K562 (cell line): ENCODE measurements at regions not wholly inside any gene's neighbourhood (a gene's known extent, or its start where the extent isn't known, plus 50 kb on each side); places are given as distances from the start of the nearest gene placed in this dataset.
"Not testable (repeated sequence)": the region's sequence is repeated elsewhere in the genome, so short reads cannot be mapped to it uniquely, and the experiment has no call there.

Experiments used
- ATAC-seq: fragments of 200-7000 bp; cut with Tn5 transposase; 3 replicates; pipeline ENCODE4 v1.9.1; 2020; ENCODE audit warnings: moderate library complexity
- BruUV-seq: library from RNA; stranded (reverse); fragments of 400-500 nt; replicated peaks from 2 replicates; lab custom pipeline; 2021; lab: Mats Ljungman, UMichigan
- CTCF ChIA-PET: fragments of 300-600 bp; formaldehyde crosslinking; extraction: SDS; loops from one replicate; lab custom pipeline; 2021; ENCODE audit warnings: low intra/inter-chr PET ratio; lab: Yijun Ruan, JAX
- POLR2A ChIA-PET: fragments of 300-600, 350-650 bp; sonication (Branson Sonifier 250); formaldehyde crosslinking; extraction: SDS; loops from one replicate; lab custom pipeline; 2021; ENCODE audit warnings: antibody characterized with exemption, inconsistent platforms; lab: Yijun Ruan, JAX
- DNase-seq, 4 experiments: peaks; one replicate each; pipeline versions ENCODE4 v3.0.0 to v3.0.0-alpha.2; 2011 to 2018; ENCODE audit warnings: low spot score in 3 of 4, mixed read lengths in 3 of 4; ENCODE audit errors: extremely low read depth in 1 of 4
- FAIRE-seq: peaks from 2 replicates; lab custom pipeline; 2011; peaks lifted over from hg19 to GRCh38; lab: Jason Lieb, UNC
- H2AFZ ChIP-seq: 2 replicates; pipeline ENCODE4 v1.6.0; 2011; ENCODE audit warnings: low read depth, low read length, control low read depth, inconsistent platforms
- H3K27ac ChIP-seq: fragments of 200-600 bp; 3 replicates; pipeline ENCODE4 v1.8.0; 2011; ENCODE audit warnings: low read depth, mild to moderate bottlenecking, control low read depth, inconsistent platforms, low read length, moderate library complexity, mixed read lengths; ENCODE audit errors: extremely low read depth
- H3K27me3 ChIP-seq, 2 experiments: fragments of 300-600 bp in 1 of 2; 2 replicates in 1 of 2; 3 replicates in 1 of 2; pipeline versions ENCODE4 v1.6.0 to v1.8.0; 2011; ENCODE audit warnings: inconsistent platforms in 2 of 2, low read length in 2 of 2, mild to moderate bottlenecking in 1 of 2, mixed read lengths in 1 of 2, moderate library complexity in 1 of 2; ENCODE audit not compliant: control insufficient read depth in 2 of 2, insufficient read depth in 2 of 2
- H3K36me3 ChIP-seq: fragments of 300-600 bp; 3 replicates; pipeline ENCODE4 v1.8.0; 2011; ENCODE audit warnings: mild to moderate bottlenecking, low read length, inconsistent platforms; ENCODE audit not compliant: control insufficient read depth, insufficient read depth
- H3K4me1 ChIP-seq, 2 experiments: fragments of 200-600 bp in 1 of 2; replicated peaks in 1 of 2; 2 replicates in 1 of 2; 3 replicates in 1 of 2; pipeline versions ENCODE4 v1.5.1 to v1.8.0; 2011; ENCODE audit warnings: inconsistent platforms in 2 of 2, low read length in 2 of 2, mild to moderate bottlenecking in 1 of 2, mixed read lengths in 1 of 2, moderate library complexity in 1 of 2; ENCODE audit not compliant: control insufficient read depth in 2 of 2, insufficient read depth in 2 of 2
- H3K4me2 ChIP-seq: 2 replicates; pipeline ENCODE4 v1.6.1; 2011; ENCODE audit warnings: low read length, control low read depth, inconsistent platforms, mixed read lengths; ENCODE audit not compliant: insufficient read depth
- H3K4me3 ChIP-seq: fragments of 200-600 bp; sonication (generic), shearing (Covaris generic); 2 replicates; pipeline ENCODE4 v1.5.1; 2016; ENCODE audit warnings: control low read depth, inconsistent platforms
- H3K79me2 ChIP-seq: fragments of 200-600 bp; 3 replicates; pipeline ENCODE4 v1.8.0; 2011; ENCODE audit warnings: low read length, inconsistent platforms; ENCODE audit not compliant: control insufficient read depth, insufficient read depth
- H3K9ac ChIP-seq, 2 experiments: 2 replicates each; pipeline versions ENCODE4 v1.6.0 to v1.6.1; 2011; ENCODE audit warnings: low read depth in 2 of 2, low read length in 2 of 2, control low read depth in 1 of 2, inconsistent platforms in 1 of 2, mild to moderate bottlenecking in 1 of 2, mixed read lengths in 1 of 2; ENCODE audit not compliant: insufficient read depth in 1 of 2
- H3K9me1 ChIP-seq: one replicate; pipeline ENCODE4 v1.6.0; 2011; ENCODE audit warnings: inconsistent platforms, mild to moderate bottlenecking, low read length, moderate library complexity; ENCODE audit not compliant: control insufficient read depth, insufficient read depth
- H3K9me3 ChIP-seq: replicated peaks from 2 replicates; pipeline ENCODE4 v1.5.1; 2011; ENCODE audit warnings: low read depth, low read length, inconsistent platforms; ENCODE audit not compliant: control insufficient read depth, insufficient read depth
- H4K20me1 ChIP-seq: replicated peaks from 2 replicates; pipeline ENCODE4 v1.6.1; 2011; ENCODE audit warnings: low read length, inconsistent platforms, mixed read lengths; ENCODE audit not compliant: control insufficient read depth, insufficient read depth
- CCNT2 ChIP-seq: IDR thresholded peaks from 2 replicates; pipeline ENCODE4 v1.6.1; 2011; ENCODE audit warnings: borderline replicate concordance, low read depth, mild to moderate bottlenecking, moderate library complexity, mixed read lengths, low read length; ENCODE audit not compliant: insufficient read length; ENCODE audit errors: extremely low read depth
- RBFOX2 ChIP-seq: fragments of 200-400 bp; formaldehyde crosslinking; IDR thresholded peaks from 2 replicates; pipeline ENCODE4 v1.6.1; 2017; ENCODE audit warnings: low read depth, mild to moderate bottlenecking, low read length, moderate library complexity
- WGBS: fragments of 100-300 bp; shearing (Covaris generic); methylation state at CpG from one replicate; pipeline ENCODE4 v1.1.6; 2016; ENCODE audit warnings: low coverage, mixed read lengths; ENCODE audit not compliant: insufficient coverage; ENCODE audit errors: missing lambda C conversion rate; 5-methylcytosine and 5-hydroxymethylcytosine counted together
- in situ Hi-C: fragments of 300-500 bp; cut with MboI; formaldehyde crosslinking; loops from 4 replicates; pipeline ENCODE4 v1.15.0; 2018; ENCODE audit warnings: inconsistent platforms, mixed read lengths
- intact Hi-C: fragments of 100-400 bp; cut with micrococcal nuclease; formaldehyde crosslinking; loops from 2 replicates; pipeline ENCODE4 v1.14.2; 2022

GRCh38 chr1:121097127-121097866, 86.8 kb downstream of the FAM72B start (continued):
- TF ChIP-seq CCNT2, result peak; percentile 18

GRCh38 chr1:121097867-121098215, 86.3 kb downstream of the FAM72B start:
- H3K9me3 ChIP-seq, H3K36me3 ChIP-seq, H3K27ac ChIP-seq, H4K20me1 ChIP-seq, H3K4me1 ChIP-seq, BruUV-seq, CTCF ChIA-PET, FAIRE-seq, POLR2A ChIA-PET, intact Hi-C loops, H3K79me2 ChIP-seq, H3K9me1 ChIP-seq, H3K27me3 ChIP-seq, in situ Hi-C loops: not testable (repeated sequence)
- Histone ChIP-seq H3K9ac (peak overlapping the region; percentile 46 to 91), H3K4me3 (peak overlapping the region; percentile 50), H2AFZ (peak overlapping the region; percentile 81), H3K4me2 (peak overlapping the region; percentile 76)
- TF ChIP-seq RBFOX2, result peak; percentile 28; the same call in 1 of the 2 replicates
- DNase-seq (peak; percentile 4 to 43 (median 6)), ATAC-seq (peak; percentile 61)
- WGBS, result 6% methylated on average over 7 of the region's 21 CpGs

GRCh38 chr1:121109025-121109424, 75.1 kb downstream of the FAM72B start:
- H3K27ac ChIP-seq, H3K27me3 ChIP-seq, POLR2A ChIA-PET, H4K20me1 ChIP-seq, DNase-seq, H3K36me3 ChIP-seq, intact Hi-C loops, CTCF ChIA-PET, H3K4me1 ChIP-seq, FAIRE-seq, in situ Hi-C loops, H3K4me3 ChIP-seq, H3K79me2 ChIP-seq, BruUV-seq, H3K9me3 ChIP-seq, ATAC-seq, H3K9ac ChIP-seq, H3K9me1 ChIP-seq, H3K4me2 ChIP-seq, H2AFZ ChIP-seq: not testable (repeated sequence)
- WGBS, result 100% methylated on average over 1 of the region's 1 CpG

- FAIRE-seq, ATAC-seq, POLR2A ChIA-PET, H4K20me1 ChIP-seq, BruUV-seq, H3K36me3 ChIP-seq, H3K9ac ChIP-seq, H2AFZ ChIP-seq, in situ Hi-C loops, H3K27me3 ChIP-seq, H3K4me2 ChIP-seq, H3K4me1 ChIP-seq, H3K27ac ChIP-seq, H3K9me3 ChIP-seq, H3K9me1 ChIP-seq, DNase-seq, intact Hi-C loops, H3K4me3 ChIP-seq, CTCF ChIA-PET, H3K79me2 ChIP-seq: not testable (repeated sequence)
- 75% methylated on average over 6 of the region's 44 CpGs for WGBS
Measured at GRCh38 chr1:121116522-121117297, 67.4 kb downstream of the FAM72B start.
